Fibroblast of skin of right quadriceps (primary cell): ENCODE measurements at regions not wholly inside any gene's neighbourhood (a gene's known extent, or its start where the extent isn't known, plus 50 kb on each side); places are given as distances from the start of the nearest gene placed in this dataset.
A peak's percentile ranks its signal among the peaks of the same experiment; 100 is the strongest.
"Not testable (repeated sequence)": the region's sequence is repeated elsewhere in the genome, so short reads cannot be mapped to it uniquely, and the experiment has no call there.

ENCODE experiments used
- DNase-seq: peaks from one replicate; pipeline ENCODE4 v3.0.0-alpha.2; 2013

GRCh38 chr2:124967325-124967724, 942.2 kb downstream of the CNTNAP5 start:
- DNase-seq: no peak

- no peak for DNase-seq
Measured at GRCh38 chr2:124970030-124970429, 944.9 kb downstream of the CNTNAP5 start.

- DNase-seq: no peak
Measured at GRCh38 chr2:124973396-124973795, 948.3 kb downstream of the CNTNAP5 start.

GRCh38 chr2:124975224-124975623, 950.1 kb downstream of the CNTNAP5 start:
- no peak for DNase-seq

- DNase-seq: no peak
Measured at GRCh38 chr2:124975648-124976047, 950.6 kb downstream of the CNTNAP5 start.

GRCh38 chr2:124978597-124978996, 953.5 kb downstream of the CNTNAP5 start:
- DNase-seq: no peak

- DNase-seq: peak; percentile 62
Measured at GRCh38 chr2:124983595-124983994, 958.5 kb downstream of the CNTNAP5 start.

GRCh38 chr2:124985270-124985669, 960.2 kb downstream of the CNTNAP5 start:
- DNase-seq: no peak

- no peak for DNase-seq
Measured at GRCh38 chr2:124986136-124986535, 961.0 kb downstream of the CNTNAP5 start.

GRCh38 chr2:124986870-124987269, 961.8 kb downstream of the CNTNAP5 start:
- not testable (repeated sequence) for DNase-seq

- not testable (repeated sequence) for DNase-seq
Measured at GRCh38 chr2:124987436-124987835, 962.3 kb downstream of the CNTNAP5 start.

GRCh38 chr2:124988111-124988510, 963.0 kb downstream of the CNTNAP5 start:
- no peak for DNase-seq

GRCh38 chr2:124988794-124989193, 963.7 kb downstream of the CNTNAP5 start:
- DNase-seq: no peak

GRCh38 chr2:124993809-124994208, 968.7 kb downstream of the CNTNAP5 start:
- DNase-seq: no peak

- no peak for DNase-seq
Measured at GRCh38 chr2:124995185-124995912, 970.3 kb downstream of the CNTNAP5 start.

GRCh38 chr2:124996406-124996805, 971.3 kb downstream of the CNTNAP5 start:
- DNase-seq: no peak

GRCh38 chr2:124999906-125000305, 974.8 kb downstream of the CNTNAP5 start:
- DNase-seq: no peak

GRCh38 chr2:125004106-125004800, 979.2 kb downstream of the CNTNAP5 start:
- DNase-seq: no peak

- DNase-seq: no peak
Measured at GRCh38 chr2:125006676-125007075, 981.6 kb downstream of the CNTNAP5 start.

- not testable (repeated sequence) for DNase-seq
Measured at GRCh38 chr2:125028721-125029120, 1003.6 kb downstream of the CNTNAP5 start.

- DNase-seq: no peak
Measured at GRCh38 chr2:125033871-125034270, 1008.8 kb downstream of the CNTNAP5 start.

- DNase-seq: no peak
Measured at GRCh38 chr2:125037135-125037653, 1012.1 kb downstream of the CNTNAP5 start.

- DNase-seq: no peak
Measured at GRCh38 chr2:125041846-125042245, 1016.8 kb downstream of the CNTNAP5 start.

- DNase-seq: no peak
Measured at GRCh38 chr2:125042727-125043126, 1017.6 kb downstream of the CNTNAP5 start.
